ENCODE measurements at regions not wholly inside any gene's neighbourhood (a gene's known extent, or its start where the extent isn't known, plus 50 kb on each side); places are given as distances from the start of the nearest gene placed in this dataset.

GRCh38 chr5:133884569-133885311, 83.7 kb downstream of the C5orf15 start:
- TF ChIP-seq, protein P1, sequence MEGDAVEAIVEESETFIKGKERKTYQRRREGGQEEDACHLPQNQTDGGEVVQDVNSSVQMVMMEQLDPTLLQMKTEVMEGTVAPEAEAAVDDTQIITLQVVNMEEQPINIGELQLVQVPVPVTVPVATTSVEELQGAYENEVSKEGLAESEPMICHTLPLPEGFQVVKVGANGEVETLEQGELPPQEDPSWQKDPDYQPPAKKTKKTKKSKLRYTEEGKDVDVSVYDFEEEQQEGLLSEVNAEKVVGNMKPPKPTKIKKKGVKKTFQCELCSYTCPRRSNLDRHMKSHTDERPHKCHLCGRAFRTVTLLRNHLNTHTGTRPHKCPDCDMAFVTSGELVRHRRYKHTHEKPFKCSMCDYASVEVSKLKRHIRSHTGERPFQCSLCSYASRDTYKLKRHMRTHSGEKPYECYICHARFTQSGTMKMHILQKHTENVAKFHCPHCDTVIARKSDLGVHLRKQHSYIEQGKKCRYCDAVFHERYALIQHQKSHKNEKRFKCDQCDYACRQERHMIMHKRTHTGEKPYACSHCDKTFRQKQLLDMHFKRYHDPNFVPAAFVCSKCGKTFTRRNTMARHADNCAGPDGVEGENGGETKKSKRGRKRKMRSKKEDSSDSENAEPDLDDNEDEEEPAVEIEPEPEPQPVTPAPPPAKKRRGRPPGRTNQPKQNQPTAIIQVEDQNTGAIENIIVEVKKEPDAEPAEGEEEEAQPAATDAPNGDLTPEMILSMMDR (IDR thresholded peaks at IDR 0.05): no peak
- no peak for TF ChIP-seq POLR2A (IDR thresholded peaks at IDR 0.05)

Data from gastroesophageal sphincter (tissue), 3 donors.